ENCODE measurements at regions not wholly inside any gene's neighbourhood (a gene's known extent, or its start where the extent isn't known, plus 50 kb on each side); places are given as distances from the start of the nearest gene placed in this dataset.

DNA sequence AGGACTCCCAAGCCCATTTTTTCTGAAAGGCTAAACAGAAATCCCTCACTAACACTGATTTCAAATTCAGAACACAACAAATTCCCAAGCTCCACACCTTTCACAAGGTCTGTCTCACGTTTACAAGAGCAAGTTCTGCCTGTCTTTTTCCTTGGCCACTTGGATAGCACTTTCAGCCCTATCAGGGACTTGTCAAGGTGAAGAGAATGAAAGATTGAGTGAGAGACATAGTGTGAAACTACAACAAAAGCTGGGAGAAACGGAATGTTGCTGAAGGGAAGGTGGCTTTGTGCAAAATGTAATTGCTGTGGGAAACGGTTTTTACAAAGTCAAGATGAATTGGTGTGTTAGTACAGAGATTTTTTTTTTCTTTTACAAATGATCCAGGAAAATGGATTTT is 89.4 kb upstream of the GATA6 start:
- TF ChIP-seq, protein P1, sequence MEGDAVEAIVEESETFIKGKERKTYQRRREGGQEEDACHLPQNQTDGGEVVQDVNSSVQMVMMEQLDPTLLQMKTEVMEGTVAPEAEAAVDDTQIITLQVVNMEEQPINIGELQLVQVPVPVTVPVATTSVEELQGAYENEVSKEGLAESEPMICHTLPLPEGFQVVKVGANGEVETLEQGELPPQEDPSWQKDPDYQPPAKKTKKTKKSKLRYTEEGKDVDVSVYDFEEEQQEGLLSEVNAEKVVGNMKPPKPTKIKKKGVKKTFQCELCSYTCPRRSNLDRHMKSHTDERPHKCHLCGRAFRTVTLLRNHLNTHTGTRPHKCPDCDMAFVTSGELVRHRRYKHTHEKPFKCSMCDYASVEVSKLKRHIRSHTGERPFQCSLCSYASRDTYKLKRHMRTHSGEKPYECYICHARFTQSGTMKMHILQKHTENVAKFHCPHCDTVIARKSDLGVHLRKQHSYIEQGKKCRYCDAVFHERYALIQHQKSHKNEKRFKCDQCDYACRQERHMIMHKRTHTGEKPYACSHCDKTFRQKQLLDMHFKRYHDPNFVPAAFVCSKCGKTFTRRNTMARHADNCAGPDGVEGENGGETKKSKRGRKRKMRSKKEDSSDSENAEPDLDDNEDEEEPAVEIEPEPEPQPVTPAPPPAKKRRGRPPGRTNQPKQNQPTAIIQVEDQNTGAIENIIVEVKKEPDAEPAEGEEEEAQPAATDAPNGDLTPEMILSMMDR (IDR thresholded peaks at IDR 0.05 in 8 of 11, conservative IDR thresholded peaks at IDR 0.05 in 3 of 11), result no peak
- TF ChIP-seq POLR2A (IDR thresholded peaks at IDR 0.05) (no peak), POLR2AphosphoS5 (IDR thresholded peaks at IDR 0.05) (no peak)
